ENCODE measurements at regions not wholly inside any gene's neighbourhood (a gene's known extent, or its start where the extent isn't known, plus 50 kb on each side); places are given as distances from the start of the nearest gene placed in this dataset.

GRCh38 chr14:71716041-71716772 is 216.0 kb upstream of the RGS6 start:
- Histone ChIP-seq H2BK120ac (ENCODE audit: insufficient read depth, low read length, poor library complexity) (no peak overlapping the region), H3K4me1 (ENCODE audit: control insufficient read depth in 1 of 2, insufficient read depth in 2 of 2, low read length in 2 of 2) (peaks cover 0 to 1% of the 10 kb centered on the region in 2 experiments), H2AK5ac (ENCODE audit: low read length) (no peak overlapping the region), H3K36me3 (ENCODE audit: control insufficient read depth in 1 of 2, insufficient read depth in 2 of 2, low read length in 2 of 2) (no peaks in the 10 kb centered on the region), H4K91ac (ENCODE audit: low read depth, low read length) (no peak overlapping the region), H4K12ac (ENCODE audit: low read depth, low read length) (no peak overlapping the region), H3K9me3 (ENCODE audit: insufficient read depth, low read depth, low read length) (no peaks in the 10 kb centered on the region), H3K4me2 (ENCODE audit: low read length) (no peak overlapping the region), H3K27me3 (ENCODE audit: insufficient read depth, low read length) (no peaks in the 10 kb centered on the region), H3K79me2 (ENCODE audit: control insufficient read depth, insufficient read depth, low read length, poor library complexity) (no peaks in the 10 kb centered on the region), H3K79me1 (ENCODE audit: low read length) (no peaks in the 10 kb centered on the region), H3K4ac (ENCODE audit: low read depth, low read length) (no peak overlapping the region), H2AFZ (ENCODE audit: insufficient read depth, low read length, poor library complexity) (no peak overlapping the region), H4K8ac (ENCODE audit: low read depth, low read length) (no peak overlapping the region), H3K9ac (ENCODE audit: low read length) (no peak overlapping the region), H2BK5ac (ENCODE audit: low read depth, low read length, poor library complexity) (no peak overlapping the region), H3K27ac (ENCODE audit: low read depth, low read length) (no peak overlapping the region), H3K23ac (ENCODE audit: low read length) (no peak overlapping the region), H3K4me3 (ENCODE audit: low read depth, low read length) (no peak overlapping the region), H3K18ac (ENCODE audit: low read length) (no peak overlapping the region), H3K14ac (ENCODE audit: low read length) (no peak overlapping the region), H2BK12ac (ENCODE audit: low read length) (no peak overlapping the region)
- no peak for DNase-seq
- no CpG with 5 or more reads among the region's 6 CpGs for WGBS (ENCODE audit: extremely low coverage, insufficient coverage, insufficient read length)

GRCh38 chr14:71720978-71721624 is 211.1 kb upstream of the RGS6 start:
- Histone ChIP-seq H4K8ac (ENCODE audit: low read depth, low read length) (no peak overlapping the region), H2BK12ac (ENCODE audit: low read length) (no peak overlapping the region), H2BK120ac (ENCODE audit: insufficient read depth, low read length, poor library complexity) (no peak overlapping the region), H2BK5ac (ENCODE audit: low read depth, low read length, poor library complexity) (no peak overlapping the region), H2AK5ac (ENCODE audit: low read length) (no peak overlapping the region), H3K18ac (ENCODE audit: low read length) (peak overlapping the region; percentile 38), H3K27ac (ENCODE audit: low read depth, low read length) (no peak overlapping the region), H3K36me3 (ENCODE audit: control insufficient read depth in 1 of 2, insufficient read depth in 2 of 2, low read length in 2 of 2) (peaks cover 9 to 11% of the 10 kb centered on the region in 2 experiments), H3K79me2 (ENCODE audit: control insufficient read depth, insufficient read depth, low read length, poor library complexity) (no peaks in the 10 kb centered on the region), H4K91ac (ENCODE audit: low read depth, low read length) (no peak overlapping the region), H3K14ac (ENCODE audit: low read length) (no peak overlapping the region), H3K4me3 (ENCODE audit: low read depth, low read length) (no peak overlapping the region), H3K9ac (ENCODE audit: low read length) (no peak overlapping the region), H2AFZ (ENCODE audit: insufficient read depth, low read length, poor library complexity) (no peak overlapping the region), H3K23ac (ENCODE audit: low read length) (no peak overlapping the region), H3K27me3 (ENCODE audit: insufficient read depth, low read length) (no peaks in the 10 kb centered on the region), H3K4ac (ENCODE audit: low read depth, low read length) (no peak overlapping the region), H3K4me2 (ENCODE audit: low read length) (no peak overlapping the region), H3K79me1 (ENCODE audit: low read length) (no peaks in the 10 kb centered on the region), H3K9me3 (ENCODE audit: insufficient read depth, low read depth, low read length) (no peaks in the 10 kb centered on the region), H4K12ac (ENCODE audit: low read depth, low read length) (no peak overlapping the region), H3K4me1 (ENCODE audit: control insufficient read depth in 1 of 2, insufficient read depth in 2 of 2, low read length in 2 of 2) (peaks cover 3 to 4% of the 10 kb centered on the region in 2 experiments)
- peak; percentile 86 to 94 for DNase-seq
- no CpG with 5 or more reads among the region's 9 CpGs for WGBS (ENCODE audit: extremely low coverage, insufficient coverage, insufficient read length)

- Histone ChIP-seq H2BK12ac (ENCODE audit: low read length) (no peak overlapping the region), H3K14ac (ENCODE audit: low read length) (no peak overlapping the region), H3K79me1 (ENCODE audit: low read length) (no peaks in the 10 kb centered on the region), H3K4me1 (ENCODE audit: control insufficient read depth in 1 of 2, insufficient read depth in 2 of 2, low read length in 2 of 2) (peaks cover 5 to 6% of the 10 kb centered on the region in 2 experiments), H3K27me3 (ENCODE audit: insufficient read depth, low read length) (no peaks in the 10 kb centered on the region), H3K9me3 (ENCODE audit: insufficient read depth, low read depth, low read length) (no peaks in the 10 kb centered on the region), H3K18ac (ENCODE audit: low read length) (peak overlapping the region; percentile 38), H3K27ac (ENCODE audit: low read depth, low read length) (no peak overlapping the region), H3K4me3 (ENCODE audit: low read depth, low read length) (no peak overlapping the region), H3K4me2 (ENCODE audit: low read length) (no peak overlapping the region), H2BK5ac (ENCODE audit: low read depth, low read length, poor library complexity) (no peak overlapping the region), H3K9ac (ENCODE audit: low read length) (no peak overlapping the region), H4K91ac (ENCODE audit: low read depth, low read length) (no peak overlapping the region), H2AFZ (ENCODE audit: insufficient read depth, low read length, poor library complexity) (no peak overlapping the region), H2BK120ac (ENCODE audit: insufficient read depth, low read length, poor library complexity) (no peak overlapping the region), H3K23ac (ENCODE audit: low read length) (no peak overlapping the region), H3K79me2 (ENCODE audit: control insufficient read depth, insufficient read depth, low read length, poor library complexity) (no peaks in the 10 kb centered on the region), H3K36me3 (ENCODE audit: control insufficient read depth in 1 of 2, insufficient read depth in 2 of 2, low read length in 2 of 2) (peaks cover 9 to 11% of the 10 kb centered on the region in 2 experiments), H4K8ac (ENCODE audit: low read depth, low read length) (no peak overlapping the region), H4K12ac (ENCODE audit: low read depth, low read length) (no peak overlapping the region), H2AK5ac (ENCODE audit: low read length) (no peak overlapping the region), H3K4ac (ENCODE audit: low read depth, low read length) (no peak overlapping the region)
- peak; percentile 90 to 96 for DNase-seq
- no CpG with 5 or more reads among the region's 3 CpGs for WGBS (ENCODE audit: extremely low coverage, insufficient coverage, insufficient read length)
Measured at GRCh38 chr14:71721791-71722190, 210.4 kb upstream of the RGS6 start.

GRCh38 chr14:71722885-71723284 is 209.3 kb upstream of the RGS6 start:
- no CpG with 5 or more reads among the region's 6 CpGs for WGBS (ENCODE audit: extremely low coverage, insufficient coverage, insufficient read length)

More at GRCh38 chr14:71722885-71723284, 209.3 kb upstream of the RGS6 start:
- no peak overlapping the region for H2AFZ ChIP-seq (ENCODE audit: insufficient read depth, low read length, poor library complexity)
- H3K14ac ChIP-seq (ENCODE audit: low read length): no peak overlapping the region
- no peak overlapping the region for H2AK5ac ChIP-seq (ENCODE audit: low read length)
- no peak overlapping the region for H3K9ac ChIP-seq (ENCODE audit: low read length)
- no peaks in the 10 kb centered on the region for H3K79me2 ChIP-seq (ENCODE audit: control insufficient read depth, insufficient read depth, low read length, poor library complexity)
- H3K4ac ChIP-seq (ENCODE audit: low read depth, low read length): no peak overlapping the region
- no peaks in the 10 kb centered on the region for H3K27me3 ChIP-seq (ENCODE audit: insufficient read depth, low read length)
- H3K27ac ChIP-seq (ENCODE audit: low read depth, low read length): no peak overlapping the region
- H4K8ac ChIP-seq (ENCODE audit: low read depth, low read length): no peak overlapping the region
- no peak overlapping the region for H2BK120ac ChIP-seq (ENCODE audit: insufficient read depth, low read length, poor library complexity)
- no peak overlapping the region for H4K12ac ChIP-seq (ENCODE audit: low read depth, low read length)
- H3K4me1 ChIP-seq (ENCODE audit: control insufficient read depth in 1 of 2, insufficient read depth in 2 of 2, low read length in 2 of 2): peaks cover 6 to 10% of the 10 kb centered on the region in 2 experiments
- no peak overlapping the region for H2BK12ac ChIP-seq (ENCODE audit: low read length)
- no peaks in the 10 kb centered on the region for H3K9me3 ChIP-seq (ENCODE audit: insufficient read depth, low read depth, low read length)
- H3K4me3 ChIP-seq (ENCODE audit: low read depth, low read length): no peak overlapping the region
- H3K4me2 ChIP-seq (ENCODE audit: low read length): no peak overlapping the region
- no peaks in the 10 kb centered on the region for H3K79me1 ChIP-seq (ENCODE audit: low read length)
- H3K36me3 ChIP-seq (ENCODE audit: control insufficient read depth in 1 of 2, insufficient read depth in 2 of 2, low read length in 2 of 2): peaks cover 9 to 11% of the 10 kb centered on the region in 2 experiments
- no peak overlapping the region for H3K23ac ChIP-seq (ENCODE audit: low read length)
- H3K18ac ChIP-seq (ENCODE audit: low read length): no peak overlapping the region
- no peak overlapping the region for H4K91ac ChIP-seq (ENCODE audit: low read depth, low read length)
- H2BK5ac ChIP-seq (ENCODE audit: low read depth, low read length, poor library complexity): no peak overlapping the region
- DNase-seq: no peak
